Nephron (organoid): ENCODE measurements at regions not wholly inside any gene's neighbourhood (a gene's known extent, or its start where the extent isn't known, plus 50 kb on each side); places are given as distances from the start of the nearest gene placed in this dataset.

ENCODE experiments used
- H3K27ac Mint-ChIP-seq, 3 experiments: 2 replicates each; pipeline ENCODE4 v1.8.0; 2020; ENCODE audit warnings: mixed read lengths in 3 of 3, mild to moderate bottlenecking in 2 of 3, moderate library complexity in 1 of 3
- H3K27me3 Mint-ChIP-seq: 2 replicates; pipeline ENCODE4 v1.8.0; 2021; ENCODE audit warnings: low read depth, mild to moderate bottlenecking, moderate library complexity, mixed read lengths
- H3K36me3 Mint-ChIP-seq: 2 replicates; pipeline ENCODE4 v1.8.0; 2020; ENCODE audit warnings: low read depth, mixed read lengths
- H3K4me1 Mint-ChIP-seq: 2 replicates; pipeline ENCODE4 v1.8.0; 2020; ENCODE audit warnings: mixed read lengths
- H3K4me3 Mint-ChIP-seq, 3 experiments: 2 replicates each; pipeline ENCODE4 v1.8.0; 2020; ENCODE audit warnings: mild to moderate bottlenecking in 3 of 3, mixed read lengths in 3 of 3, moderate library complexity in 2 of 3
- H3K9me3 Mint-ChIP-seq: 2 replicates; pipeline ENCODE4 v1.8.0; 2020; ENCODE audit warnings: mixed read lengths
- CTCF ChIP-seq, 3 experiments: fragments of 200-600 bp; sonication (generic); IDR thresholded peaks; one replicate each; pipeline ENCODE4 v1.5.0; 2021; ENCODE audit warnings: antibody characterized with exemption in 3 of 3; ENCODE audit not compliant: unreplicated experiment in 3 of 3

- Mint-ChIP-seq H3K27ac (no peak overlapping the region), H3K4me1 (no peaks in the 10 kb centered on the region), H3K27me3 (peaks cover 12% of the 10 kb centered on the region), H3K9me3 (no peaks in the 10 kb centered on the region), H3K36me3 (no peaks in the 10 kb centered on the region), H3K4me3 (no peak overlapping the region)
- no peak for TF ChIP-seq CTCF (IDR thresholded peaks at IDR 0.05; ENCODE audit: unreplicated experiment in 3 of 3)
Observed at GRCh38 chr9:108606401-108606800, 249.4 kb downstream of the ACTL7B start.

- no peaks in the 10 kb centered on the region for H3K9me3 Mint-ChIP-seq
- H3K4me1 Mint-ChIP-seq, result no peaks in the 10 kb centered on the region
- H3K27me3 Mint-ChIP-seq, result peaks cover 5% of the 10 kb centered on the region
- no peak overlapping the region for H3K27ac Mint-ChIP-seq
- no peaks in the 10 kb centered on the region for H3K36me3 Mint-ChIP-seq
- TF ChIP-seq CTCF (IDR thresholded peaks at IDR 0.05; ENCODE audit: unreplicated experiment in 3 of 3), result no peak
- H3K4me3 Mint-ChIP-seq, result no peak overlapping the region
Observed at GRCh38 chr9:108603141-108603540, 252.6 kb downstream of the ACTL7B start.

GRCh38 chr9:108600896-108601295 lies 254.9 kb downstream of the ACTL7B start:
- Mint-ChIP-seq H3K27ac (no peak overlapping the region), H3K4me1 (no peaks in the 10 kb centered on the region), H3K9me3 (no peaks in the 10 kb centered on the region), H3K36me3 (no peaks in the 10 kb centered on the region), H3K4me3 (no peak overlapping the region), H3K27me3 (peaks cover 5% of the 10 kb centered on the region)
- TF ChIP-seq CTCF (IDR thresholded peaks at IDR 0.05; ENCODE audit: unreplicated experiment in 3 of 3), result no peak

- no peaks in the 10 kb centered on the region for H3K9me3 Mint-ChIP-seq
- no peak for TF ChIP-seq CTCF (IDR thresholded peaks at IDR 0.05; ENCODE audit: unreplicated experiment in 3 of 3)
- H3K27ac Mint-ChIP-seq, result no peak overlapping the region
- H3K36me3 Mint-ChIP-seq, result no peaks in the 10 kb centered on the region
- H3K4me1 Mint-ChIP-seq, result no peaks in the 10 kb centered on the region
- H3K27me3 Mint-ChIP-seq, result no peaks in the 10 kb centered on the region
- no peak overlapping the region for H3K4me3 Mint-ChIP-seq
Observed at GRCh38 chr9:108599571-108599970, 256.2 kb downstream of the ACTL7B start.

- no peak overlapping the region for H3K4me3 Mint-ChIP-seq
- H3K36me3 Mint-ChIP-seq, result no peaks in the 10 kb centered on the region
- no peaks in the 10 kb centered on the region for H3K4me1 Mint-ChIP-seq
- TF ChIP-seq CTCF (IDR thresholded peaks at IDR 0.05; ENCODE audit: unreplicated experiment in 3 of 3), result no peak
- H3K27ac Mint-ChIP-seq, result no peak overlapping the region
- H3K9me3 Mint-ChIP-seq, result no peaks in the 10 kb centered on the region
- peaks cover 14% of the 10 kb centered on the region for H3K27me3 Mint-ChIP-seq
Observed at GRCh38 chr9:108591121-108591520, 264.7 kb downstream of the ACTL7B start.

GRCh38 chr9:108588246-108588645 lies 267.5 kb downstream of the ACTL7B start:
- TF ChIP-seq CTCF (IDR thresholded peaks at IDR 0.05; ENCODE audit: unreplicated experiment in 3 of 3), result no peak
- H3K9me3 Mint-ChIP-seq, result no peaks in the 10 kb centered on the region
- H3K27me3 Mint-ChIP-seq, result peaks cover 14% of the 10 kb centered on the region
- no peaks in the 10 kb centered on the region for H3K36me3 Mint-ChIP-seq
- H3K4me1 Mint-ChIP-seq, result no peaks in the 10 kb centered on the region
- H3K27ac Mint-ChIP-seq, result no peak overlapping the region
- no peak overlapping the region for H3K4me3 Mint-ChIP-seq
